SK-N-SH (cell line): ENCODE measurements at regions not wholly inside any gene's neighbourhood (a gene's known extent, or its start where the extent isn't known, plus 50 kb on each side); places are given as distances from the start of the nearest gene placed in this dataset.

Experiments
- GABPA ChIP-seq: IDR thresholded peaks from 2 replicates; pipeline ENCODE4 v1.4.0; 2012; ENCODE audit warnings: low read depth, mild to moderate bottlenecking
- TF ChIP-seq, protein P1 (sequence below): IDR thresholded peaks from 2 replicates; pipeline ENCODE4 v1.4.0; 2012; ENCODE audit warnings: low read depth, borderline replicate concordance
- TF ChIP-seq, protein P2 (sequence below): fragments of 200-600 bp; sonication (generic); IDR thresholded peaks from 2 replicates; pipeline ENCODE4 v1.6.1; 2017; ENCODE audit warnings: antibody characterized with exemption, mild to moderate bottlenecking, moderate library complexity

DNA sequence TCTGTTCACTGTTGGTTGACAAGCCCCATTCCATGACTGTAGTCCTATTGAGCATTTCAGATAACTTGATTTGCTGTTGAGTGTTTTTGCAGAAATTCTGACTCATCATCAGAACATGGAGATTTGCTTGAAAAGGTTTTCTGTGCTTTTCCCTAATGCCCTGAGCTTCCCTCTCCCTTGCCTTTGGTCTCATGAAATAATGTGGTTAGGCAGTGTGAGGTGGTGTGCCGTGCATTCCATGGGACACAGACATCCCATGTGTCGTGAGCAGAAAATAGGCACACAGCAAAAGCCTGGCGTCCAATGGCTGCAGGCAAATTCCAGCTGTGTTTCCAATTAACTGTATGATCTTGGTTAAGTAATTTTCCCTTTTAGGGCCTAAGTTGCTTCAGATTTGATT lies 197.4 kb downstream of the DLEU7 start:
- TF ChIP-seq, protein P1, sequence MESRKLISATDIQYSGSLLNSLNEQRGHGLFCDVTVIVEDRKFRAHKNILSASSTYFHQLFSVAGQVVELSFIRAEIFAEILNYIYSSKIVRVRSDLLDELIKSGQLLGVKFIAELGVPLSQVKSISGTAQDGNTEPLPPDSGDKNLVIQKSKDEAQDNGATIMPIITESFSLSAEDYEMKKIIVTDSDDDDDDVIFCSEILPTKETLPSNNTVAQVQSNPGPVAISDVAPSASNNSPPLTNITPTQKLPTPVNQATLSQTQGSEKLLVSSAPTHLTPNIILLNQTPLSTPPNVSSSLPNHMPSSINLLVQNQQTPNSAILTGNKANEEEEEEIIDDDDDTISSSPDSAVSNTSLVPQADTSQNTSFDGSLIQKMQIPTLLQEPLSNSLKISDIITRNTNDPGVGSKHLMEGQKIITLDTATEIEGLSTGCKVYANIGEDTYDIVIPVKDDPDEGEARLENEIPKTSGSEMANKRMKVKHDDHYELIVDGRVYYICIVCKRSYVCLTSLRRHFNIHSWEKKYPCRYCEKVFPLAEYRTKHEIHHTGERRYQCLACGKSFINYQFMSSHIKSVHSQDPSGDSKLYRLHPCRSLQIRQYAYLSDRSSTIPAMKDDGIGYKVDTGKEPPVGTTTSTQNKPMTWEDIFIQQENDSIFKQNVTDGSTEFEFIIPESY: no peak
- TF ChIP-seq GABPA: no peak
- TF ChIP-seq, protein P2, sequence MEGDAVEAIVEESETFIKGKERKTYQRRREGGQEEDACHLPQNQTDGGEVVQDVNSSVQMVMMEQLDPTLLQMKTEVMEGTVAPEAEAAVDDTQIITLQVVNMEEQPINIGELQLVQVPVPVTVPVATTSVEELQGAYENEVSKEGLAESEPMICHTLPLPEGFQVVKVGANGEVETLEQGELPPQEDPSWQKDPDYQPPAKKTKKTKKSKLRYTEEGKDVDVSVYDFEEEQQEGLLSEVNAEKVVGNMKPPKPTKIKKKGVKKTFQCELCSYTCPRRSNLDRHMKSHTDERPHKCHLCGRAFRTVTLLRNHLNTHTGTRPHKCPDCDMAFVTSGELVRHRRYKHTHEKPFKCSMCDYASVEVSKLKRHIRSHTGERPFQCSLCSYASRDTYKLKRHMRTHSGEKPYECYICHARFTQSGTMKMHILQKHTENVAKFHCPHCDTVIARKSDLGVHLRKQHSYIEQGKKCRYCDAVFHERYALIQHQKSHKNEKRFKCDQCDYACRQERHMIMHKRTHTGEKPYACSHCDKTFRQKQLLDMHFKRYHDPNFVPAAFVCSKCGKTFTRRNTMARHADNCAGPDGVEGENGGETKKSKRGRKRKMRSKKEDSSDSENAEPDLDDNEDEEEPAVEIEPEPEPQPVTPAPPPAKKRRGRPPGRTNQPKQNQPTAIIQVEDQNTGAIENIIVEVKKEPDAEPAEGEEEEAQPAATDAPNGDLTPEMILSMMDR: no peak
